Spleen (tissue), 11 donors: ENCODE measurements at regions not wholly inside any gene's neighbourhood (a gene's known extent, or its start where the extent isn't known, plus 50 kb on each side); places are given as distances from the start of the nearest gene placed in this dataset.

ENCODE experiments used
- DNase-seq: peaks from one replicate; pipeline ENCODE4 v3.0.0-alpha.2; 2020
- H3K27ac ChIP-seq, 8 donors: fragments of 200-600 bp; sonication (generic) in 7 of 8; 1 replicate in 4 of 8; 2 replicates in 4 of 8; pipeline versions ENCODE4 v1.5.0 to v1.8.0; 2016 to 2021; ENCODE audit warnings: inconsistent platforms in 4 of 8, mild to moderate bottlenecking in 4 of 8, moderate library complexity in 1 of 8
- H3K27me3 ChIP-seq, 7 donors: fragments of 200-600 bp; sonication (generic) in 6 of 7; replicated peaks in 1 of 7; 1 replicate in 4 of 7; 2 replicates in 3 of 7; pipeline versions ENCODE4 v1.5.0 to v1.8.0; 2016 to 2021; ENCODE audit warnings: inconsistent platforms in 3 of 7, mild to moderate bottlenecking in 1 of 7
- H3K36me3 ChIP-seq, 6 donors: fragments of 200-600 bp; sonication (generic) in 5 of 6; 1 replicate in 4 of 6; 2 replicates in 2 of 6; pipeline versions ENCODE4 v1.5.0 to v1.8.0; 2016 to 2021; ENCODE audit warnings: inconsistent platforms in 2 of 6
- H3K4me1 ChIP-seq, 6 donors: fragments of 200-600 bp; sonication (generic) in 5 of 6; 1 replicate in 3 of 6; 2 replicates in 3 of 6; pipeline versions ENCODE4 v1.5.0 to v1.8.0; 2016 to 2021; ENCODE audit warnings: inconsistent platforms in 3 of 6
- H3K4me3 ChIP-seq, 8 donors: fragments of 200-600 bp; sonication (generic) in 7 of 8; 1 replicate in 4 of 8; 2 replicates in 4 of 8; pipeline versions ENCODE4 v1.5.0 to v1.8.0; 2016 to 2021; ENCODE audit warnings: inconsistent platforms in 4 of 8, mild to moderate bottlenecking in 4 of 8, moderate library complexity in 2 of 8
- H3K9me3 ChIP-seq, 8 donors: fragments of 200-600 bp; sonication (generic) in 7 of 8; 1 replicate in 4 of 8; 2 replicates in 4 of 8; pipeline versions ENCODE4 v1.5.0 to v1.8.0; 2016 to 2021; ENCODE audit warnings: inconsistent platforms in 4 of 8
- CTCF ChIP-seq, 11 experiments: fragments of 200-600 bp in 7 of 11; fragments of 450-650 bp in 4 of 11; sonication (generic) in 4 of 11; IDR thresholded peaks in 8 of 11; conservative IDR thresholded peaks in 3 of 11; 1 replicate in 7 of 11; 2 replicates in 4 of 11; pipeline versions ENCODE4 v1.4.0 to v1.8.0; 2016 to 2021; ENCODE audit warnings: antibody characterized with exemption in 11 of 11, inconsistent platforms in 4 of 11, mild to moderate bottlenecking in 1 of 11
- POLR2A ChIP-seq, 3 donors: fragments of 450-650 bp; IDR thresholded peaks; one replicate each; pipeline ENCODE4 v1.5.1; 2017; ENCODE audit warnings: antibody characterized with exemption in 3 of 3, mild to moderate bottlenecking in 1 of 3
- POLR2AphosphoS5 ChIP-seq, 3 donors: sonication (generic); formaldehyde crosslinking; IDR thresholded peaks; one replicate each; pipeline ENCODE4 v1.5.1; 2017; ENCODE audit warnings: antibody characterized with exemption in 3 of 3
- WGBS, 5 donors: extraction: QIAGEN DNeasy Blood & Tissue Kit in 3 of 5; methylation state at CpG; one replicate each; pipeline versions ENCODE4 v1.1.5 to v1.1.7; 2013 to 2018; 5-methylcytosine and 5-hydroxymethylcytosine counted together
- intact Hi-C: fragments of 100-400 bp; cut with DNase I; formaldehyde crosslinking; loops from one replicate; pipeline ENCODE4 v1.15.0; 2023; ENCODE audit warnings: low total_unique reads
- donor health status: healthy with polysubstance abuse.
- donor health status: DM: no; HTN: no; CAD: no; lungs with moderate emphysema.
- donor health status: DM: no; HTN: no; CAD: no.
- donor health status: Bipolar disorder and iron deficiency.
- donor health status: healthy.
- donor health status: DM: no; HTN: no; CAD: no.
- donor health status: DM: yes; HTN: yes; CAD: no.

- no peak for TF ChIP-seq POLR2AphosphoS5 (IDR thresholded peaks at IDR 0.05)
- 85 to 100% (median 92%) methylated on average over 1 of the region's 1 CpG for WGBS, 5 donors
- Histone ChIP-seq H3K36me3 (no peaks in the 10 kb centered on the region), H3K4me3 (no peak overlapping the region), H3K9me3 (no peaks in the 10 kb centered on the region), H3K27me3 (peaks cover 0 to 4% (median 0%) of the 10 kb centered on the region in 7 donors), H3K4me1 (peaks cover 4 to 17% (median 8%) of the 10 kb centered on the region in 6 donors), H3K27ac (no peak overlapping the region)
- no peak for DNase-seq
- intact Hi-C loops: no loop called here
These were observed 70.6 kb upstream of the KSR1 start for GRCh38 chr17:27385626-27386025.

GRCh38 chr17:27386206-27387075, 69.8 kb upstream of the KSR1 start:
- H3K9me3 ChIP-seq: no peaks in the 10 kb centered on the region
- H3K27ac ChIP-seq: no peak overlapping the region
- TF ChIP-seq POLR2AphosphoS5 (IDR thresholded peaks at IDR 0.05) (no peak), CTCF (IDR thresholded peaks at IDR 0.05 in 8 of 11, conservative IDR thresholded peaks at IDR 0.05 in 3 of 11) (no peak), POLR2A (IDR thresholded peaks at IDR 0.05) (no peak)
- H3K4me3 ChIP-seq: no peak overlapping the region
- no peaks in the 10 kb centered on the region for H3K27me3 ChIP-seq
- intact Hi-C loops: no loop called here
- 78 to 95% (median 90%) methylated on average over 8 to 12 of the region's 12 CpGs for WGBS, 5 donors
- DNase-seq: no peak
- no peaks in the 10 kb centered on the region for H3K36me3 ChIP-seq
- peaks cover 0 to 9% (median under 1%) of the 10 kb centered on the region in 6 donors for H3K4me1 ChIP-seq

- TF ChIP-seq POLR2A (IDR thresholded peaks at IDR 0.05) (no peak), CTCF (IDR thresholded peaks at IDR 0.05 in 8 of 11, conservative IDR thresholded peaks at IDR 0.05 in 3 of 11) (no peak), POLR2AphosphoS5 (IDR thresholded peaks at IDR 0.05) (no peak)
These were observed 66.6 kb upstream of the KSR1 start for GRCh38 chr17:27389542-27390140.

GRCh38 chr17:27390540-27390939, 65.7 kb upstream of the KSR1 start:
- DNase-seq: no peak
- Histone ChIP-seq H3K27ac (no peak overlapping the region), H3K27me3 (no peaks in the 10 kb centered on the region), H3K9me3 (no peaks in the 10 kb centered on the region), H3K36me3 (no peaks in the 10 kb centered on the region), H3K4me3 (no peak overlapping the region), H3K4me1 (peaks cover 0 to 4% (median 0%) of the 10 kb centered on the region in 6 donors)
- WGBS, 5 donors: 88 to 95% (median 91%) methylated on average over 8 of the region's 8 CpGs
- no peak for TF ChIP-seq CTCF (IDR thresholded peaks at IDR 0.05 in 8 of 11, conservative IDR thresholded peaks at IDR 0.05 in 3 of 11)
- TF ChIP-seq POLR2AphosphoS5 (IDR thresholded peaks at IDR 0.05): no peak
- no peak for TF ChIP-seq POLR2A (IDR thresholded peaks at IDR 0.05)
- intact Hi-C loops: no loop called here

More at GRCh38 chr17:27389542-27390140, 66.6 kb upstream of the KSR1 start:
- Histone ChIP-seq H3K27me3 (no peaks in the 10 kb centered on the region), H3K9me3 (no peaks in the 10 kb centered on the region), H3K4me1 (peaks cover 0 to 4% (median 0%) of the 10 kb centered on the region in 6 donors), H3K27ac (no peak overlapping the region), H3K4me3 (no peak overlapping the region), H3K36me3 (no peaks in the 10 kb centered on the region)
- intact Hi-C loops: no loop called here
- WGBS, 5 donors: 81 to 96% (median 87%) methylated on average over 4 of the region's 4 CpGs
- no peak for DNase-seq
